Myocyte (in vitro differentiated cells): ENCODE measurements at regions not wholly inside any gene's neighbourhood (a gene's known extent, or its start where the extent isn't known, plus 50 kb on each side); places are given as distances from the start of the nearest gene placed in this dataset.

Experiments
- DNase-seq: peaks from one replicate; pipeline ENCODE4 v3.0.0-alpha.2; 2012; ENCODE audit warnings: low read depth

GRCh38 chr13:99861771-99862170 lies 109.8 kb downstream of the ZIC5 start:
- no peak for DNase-seq

DNA sequence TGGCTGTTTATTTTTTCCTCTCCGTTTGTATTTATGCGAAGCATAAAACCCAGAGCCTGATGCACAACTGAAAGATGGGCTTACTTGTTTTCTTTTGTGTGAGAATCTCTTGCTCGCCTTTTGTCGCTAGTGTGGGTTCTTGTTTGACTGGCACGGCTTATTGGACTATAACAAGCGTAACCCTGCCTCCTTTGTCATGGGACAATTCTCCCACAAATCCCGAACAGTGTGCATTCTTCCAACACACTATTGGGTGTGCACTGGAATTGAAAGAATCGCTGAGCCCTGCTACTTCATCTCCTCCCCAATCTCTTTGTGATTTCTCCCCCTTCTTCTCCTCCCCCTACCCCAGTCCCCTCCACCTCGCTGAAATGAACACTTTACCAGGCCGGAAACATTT lies 110.8 kb downstream of the ZIC5 start:
- no peak for DNase-seq

GRCh38 chr13:99859178-99860177 lies 112.1 kb downstream of the ZIC5 start:
- DNase-seq, result peak; percentile 2

DNA sequence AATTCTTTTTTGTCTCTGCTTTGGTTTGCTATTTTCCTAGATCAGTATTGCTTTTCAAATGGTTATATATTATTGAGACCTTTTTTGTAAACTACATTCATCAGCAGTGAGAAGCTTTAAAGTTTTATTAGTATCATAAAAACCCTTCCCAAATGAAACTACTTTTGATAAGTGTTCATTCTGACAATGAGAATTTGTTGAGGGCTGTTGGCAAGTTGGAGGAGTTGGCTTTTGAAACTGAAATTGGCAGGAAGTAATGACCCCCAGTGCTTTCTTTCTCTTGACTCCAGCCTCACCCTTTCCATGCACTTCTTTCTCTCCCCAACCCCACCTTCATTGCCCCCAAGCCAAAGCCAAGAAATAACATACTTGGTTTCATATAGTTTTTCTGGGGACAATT lies 113.8 kb downstream of the ZIC5 start:
- no peak for DNase-seq

DNA sequence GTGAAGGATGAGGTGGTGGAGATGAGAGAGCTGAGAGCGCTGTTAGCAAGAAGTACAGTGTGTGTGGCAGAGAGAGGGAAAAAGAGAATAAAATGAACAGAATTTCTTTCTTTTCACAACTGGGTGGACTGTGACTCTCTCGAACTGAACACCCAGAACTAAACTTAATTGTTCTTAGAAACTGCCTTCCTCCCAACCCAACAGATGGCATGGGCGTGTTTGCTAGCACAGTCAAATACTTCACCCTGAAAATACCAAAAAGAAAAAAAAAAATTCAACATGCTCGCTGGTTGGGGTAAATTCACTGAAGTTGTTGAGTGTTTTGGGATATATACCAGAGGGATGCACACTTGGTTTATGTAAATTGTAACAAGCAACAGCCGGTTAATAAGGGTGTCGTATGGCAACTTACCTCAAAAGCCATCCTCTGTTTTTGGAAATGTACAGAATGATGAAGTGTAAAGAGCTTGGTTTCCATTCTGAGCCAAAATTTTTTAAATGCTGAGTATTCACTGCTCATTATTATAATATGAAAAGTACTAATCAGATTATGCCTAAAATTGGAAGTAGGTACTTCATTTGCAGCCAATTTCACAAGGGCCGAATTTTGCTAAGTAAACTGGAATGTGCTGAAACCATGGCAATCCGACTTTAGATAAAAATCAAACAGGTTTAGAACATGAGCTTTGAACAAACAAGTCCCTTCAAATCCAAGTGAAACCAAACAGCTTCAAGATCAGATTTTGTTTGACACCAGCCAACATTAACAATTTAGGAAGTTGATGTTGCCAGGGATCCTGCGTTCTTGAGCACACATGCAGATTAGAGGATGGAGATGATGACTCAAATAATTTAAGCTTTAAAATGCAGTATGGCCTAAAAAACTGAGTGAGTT lies 115.8 kb downstream of the ZIC5 start:
- DNase-seq, result no peak

- no peak for DNase-seq
Measured at GRCh38 chr13:99854366-99854765, 117.2 kb downstream of the ZIC5 start.

- no peak for DNase-seq
Measured at GRCh38 chr13:99847318-99847750, 124.2 kb downstream of the ZIC5 start.

GRCh38 chr13:99845161-99845874 lies 126.2 kb downstream of the ZIC5 start:
- DNase-seq, result no peak

- no peak for DNase-seq
Measured at GRCh38 chr13:99844421-99844820, 127.1 kb downstream of the ZIC5 start.

DNA sequence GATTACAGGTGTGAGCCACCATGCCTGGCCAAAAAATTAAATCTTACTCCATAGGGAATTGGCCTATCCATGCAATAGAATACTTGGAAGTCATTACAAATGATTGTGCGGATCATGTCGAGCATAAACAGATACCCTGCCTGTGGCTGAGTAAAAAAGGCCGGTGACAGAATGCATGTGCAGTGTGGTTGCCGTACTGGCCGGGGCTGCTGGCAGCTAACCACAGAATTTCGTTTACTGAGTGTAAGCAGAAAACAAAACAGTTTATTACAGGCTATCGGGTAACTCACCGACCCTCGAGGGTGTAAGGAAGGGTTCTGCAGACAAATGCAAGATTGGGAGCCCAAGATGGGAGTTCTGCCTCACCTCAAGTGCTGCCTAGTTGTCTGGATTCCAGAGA lies 127.7 kb downstream of the ZIC5 start:
- DNase-seq, result no peak

DNA sequence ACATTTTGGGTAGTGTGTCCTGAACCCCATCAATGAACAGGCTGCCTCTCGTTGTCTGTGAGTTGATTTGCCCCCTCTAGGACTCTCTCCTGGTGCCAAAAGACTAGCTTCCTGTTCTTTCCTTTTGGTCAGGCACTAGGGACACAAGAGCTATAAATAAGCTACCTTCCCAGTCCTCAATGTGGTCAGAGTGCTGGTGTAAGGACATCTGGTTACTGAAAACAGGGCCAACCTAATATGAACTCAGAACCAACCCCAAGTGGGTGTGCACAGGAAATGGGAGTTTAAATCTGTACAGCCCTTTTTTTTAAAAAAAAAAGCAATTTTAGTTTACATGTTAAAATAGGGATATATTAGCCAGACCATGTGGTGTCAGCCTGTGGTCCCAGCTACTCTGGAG lies 129.2 kb downstream of the ZIC5 start:
- DNase-seq, result no peak

GRCh38 chr13:99836291-99836690 lies 135.3 kb downstream of the ZIC5 start:
- DNase-seq, result no peak

GRCh38 chr13:99835442-99835841 lies 136.1 kb downstream of the ZIC5 start:
- no peak for DNase-seq

DNA sequence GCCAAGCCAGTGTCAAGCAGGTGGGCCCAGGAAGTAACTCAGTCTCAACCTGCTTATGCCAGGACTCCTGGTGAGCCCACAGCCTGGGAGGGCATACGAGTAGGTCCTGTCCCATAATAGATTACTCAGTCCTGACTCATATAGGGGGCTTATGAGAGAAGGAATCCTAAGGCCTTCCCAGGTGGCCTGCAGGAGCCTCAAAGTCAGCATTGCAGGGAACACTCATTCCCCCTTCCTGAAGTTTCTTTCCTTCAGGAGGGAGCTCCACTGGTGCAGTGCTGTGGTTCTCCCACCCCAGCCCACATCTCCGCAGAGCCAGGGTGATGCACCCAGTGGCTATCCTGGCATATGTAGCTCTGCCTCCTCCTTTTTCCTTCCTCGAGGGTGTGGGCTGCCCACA lies 137.3 kb downstream of the ZIC5 start:
- no peak for DNase-seq

DNA sequence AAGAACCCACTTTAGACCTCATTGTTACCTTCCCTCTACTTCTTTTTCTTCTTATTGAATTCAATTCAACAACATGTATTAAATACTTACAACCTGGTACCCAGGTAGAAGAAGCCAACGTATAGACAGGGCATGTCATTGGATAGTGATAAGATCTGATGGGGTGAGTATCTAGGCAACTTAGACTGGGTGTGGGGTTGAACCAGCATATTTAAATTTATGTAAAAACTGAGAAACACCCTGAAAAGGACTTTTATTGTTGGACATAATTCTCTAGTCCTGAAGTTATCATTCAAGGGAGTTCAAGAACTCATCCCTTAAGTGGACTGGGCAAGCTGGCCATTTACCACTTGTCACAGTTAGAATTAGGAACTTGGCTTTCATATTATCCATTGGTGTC lies 139.2 kb downstream of the ZIC5 start:
- DNase-seq, result no peak

- no peak for DNase-seq
Measured at GRCh38 chr13:99830931-99831330, 140.6 kb downstream of the ZIC5 start.

DNA sequence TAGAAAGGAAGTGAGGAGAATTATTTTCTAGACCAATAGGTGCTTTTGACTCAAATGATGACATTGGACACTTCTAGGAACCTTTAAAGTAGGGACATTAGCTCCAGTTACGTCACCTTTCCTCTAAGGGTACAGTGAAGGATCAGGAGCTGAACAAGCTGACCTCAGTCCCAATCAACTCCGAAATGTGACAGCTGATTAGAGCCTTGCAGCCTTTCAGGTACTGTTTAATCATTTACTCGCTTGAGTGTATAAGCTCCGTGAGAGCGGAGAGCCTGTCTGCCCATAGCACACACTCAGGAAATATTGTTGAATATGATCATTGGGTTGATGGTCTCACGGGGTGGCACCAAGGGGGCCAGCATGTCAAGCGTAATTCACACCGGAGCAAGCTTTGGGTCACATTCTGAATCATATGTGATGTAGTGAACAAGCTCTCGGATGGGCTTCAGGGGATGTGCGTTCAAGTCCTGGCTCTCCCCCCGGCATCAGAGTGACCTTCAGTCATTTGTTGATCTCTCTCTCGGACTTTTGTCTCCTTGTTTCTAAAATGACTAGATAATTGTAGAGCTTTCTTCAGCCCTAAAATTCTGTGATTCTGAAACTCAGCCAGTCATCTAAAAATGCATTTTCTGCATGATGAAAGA lies 141.9 kb downstream of the ZIC5 start:
- no peak for DNase-seq

- no peak for DNase-seq
Measured at GRCh38 chr13:99829161-99829560, 142.4 kb downstream of the ZIC5 start.

DNA sequence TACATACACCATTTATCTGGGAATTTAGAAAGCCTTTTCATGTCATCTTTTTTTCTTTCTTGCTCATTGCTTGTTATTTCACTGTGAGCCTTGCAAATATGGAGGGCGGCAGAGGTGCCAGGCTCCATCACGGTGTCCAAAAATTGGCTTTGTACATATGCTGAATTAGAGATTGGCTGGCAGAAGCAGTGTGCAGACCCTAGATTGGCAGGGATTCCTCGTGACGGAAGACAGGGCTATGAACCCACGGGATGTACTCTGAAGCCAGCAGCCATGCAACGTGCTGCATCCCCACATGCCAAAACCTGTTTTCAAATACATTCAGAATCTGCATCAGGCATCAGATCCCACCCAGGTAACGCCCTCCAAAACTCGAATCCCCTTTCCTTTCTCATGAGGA lies 142.8 kb downstream of the ZIC5 start:
- no peak for DNase-seq

DNA sequence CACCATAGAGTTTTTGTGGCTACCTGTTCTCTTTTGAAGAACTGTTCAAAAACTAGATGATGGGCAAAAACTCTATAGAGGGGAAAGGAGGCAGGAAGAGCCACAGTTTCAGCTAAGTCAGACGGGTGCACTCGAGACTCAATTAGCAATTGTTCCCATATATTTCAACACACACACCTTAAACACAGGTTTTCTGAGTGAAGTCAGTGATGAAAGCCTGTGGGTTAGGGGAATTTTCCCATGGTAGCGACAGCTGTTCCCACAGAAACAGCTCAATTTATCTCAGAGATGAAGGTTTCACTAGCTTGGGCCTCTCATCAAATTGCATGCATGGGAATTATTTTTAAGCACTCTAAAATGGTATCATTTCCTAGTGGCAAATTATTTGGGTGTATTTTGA lies 143.4 kb downstream of the ZIC5 start:
- no peak for DNase-seq
